Transverse colon (tissue), 4 donors: ENCODE measurements at regions not wholly inside any gene's neighbourhood (a gene's known extent, or its start where the extent isn't known, plus 50 kb on each side); places are given as distances from the start of the nearest gene placed in this dataset.

ENCODE experiments used
- DNase-seq: peaks from one replicate; pipeline ENCODE4 v3.0.0-alpha.2; 2019
- H3K27ac ChIP-seq, 4 donors: fragments of 200-600 bp; sonication (generic); 2 replicates each; pipeline ENCODE4 v1.5.1; 2016 to 2018; ENCODE audit warnings: inconsistent platforms in 4 of 4
- H3K27me3 ChIP-seq: fragments of 200-600 bp; sonication (generic); 2 replicates; pipeline ENCODE4 v1.5.1; 2017; ENCODE audit warnings: inconsistent platforms
- H3K36me3 ChIP-seq, 4 donors: fragments of 200-600 bp; sonication (generic); 2 replicates each; pipeline ENCODE4 v1.5.1; 2017 to 2019; ENCODE audit warnings: inconsistent platforms in 4 of 4
- H3K4me1 ChIP-seq, 4 donors: fragments of 200-600 bp; sonication (generic); 2 replicates each; pipeline ENCODE4 v1.5.1; 2017 to 2020; ENCODE audit warnings: inconsistent platforms in 4 of 4
- H3K4me3 ChIP-seq, 4 donors: fragments of 200-600 bp; sonication (generic); 1 replicate in 1 of 4; 2 replicates in 3 of 4; pipeline versions ENCODE4 v1.5.1 to v1.6.1; 2017 to 2019; ENCODE audit warnings: inconsistent platforms in 4 of 4
- H3K9me3 ChIP-seq, 2 donors: fragments of 200-600 bp; sonication (generic); 2 replicates each; pipeline ENCODE4 v1.5.1; 2017 to 2019; ENCODE audit warnings: inconsistent platforms in 2 of 2
- CTCF ChIP-seq, 5 experiments: fragments of 200-600 bp in 3 of 5; fragments of 450-650 bp in 2 of 5; sonication (generic) in 3 of 5; IDR thresholded peaks; 1 replicate in 2 of 5; 2 replicates in 3 of 5; pipeline ENCODE4 v1.5.1; 2016 to 2017; ENCODE audit warnings: antibody characterized with exemption in 5 of 5, inconsistent platforms in 3 of 5, mild to moderate bottlenecking in 2 of 5, moderate library complexity in 1 of 5
- EP300 ChIP-seq: sonication (generic); formaldehyde crosslinking; IDR thresholded peaks from one replicate; pipeline ENCODE4 v1.6.1; 2017; ENCODE audit warnings: antibody characterized with exemption, low read depth
- POLR2A ChIP-seq: fragments of 450-650 bp; IDR thresholded peaks from one replicate; pipeline ENCODE4 v1.6.1; 2016; ENCODE audit warnings: antibody characterized with exemption, mild to moderate bottlenecking, moderate library complexity
- POLR2AphosphoS5 ChIP-seq, 3 donors: sonication (generic); formaldehyde crosslinking; IDR thresholded peaks; one replicate each; pipeline ENCODE4 v1.6.1; 2016; ENCODE audit warnings: antibody characterized with exemption in 3 of 3
- WGBS, 2 donors: methylation state at CpG; one replicate each; pipeline ENCODE4 v1.1.5; 2018; ENCODE audit warnings: low coverage in 1 of 2; 5-methylcytosine and 5-hydroxymethylcytosine counted together
- in situ Hi-C, 4 donors: fragments of 200-750 bp; cut with MboI; loops; one replicate each; pipeline versions ENCODE4 v1.15.0 to v1.15.1; 2017; ENCODE audit warnings: low sequenced_read_pairs in 3 of 4, low pct_ligation_motif_present in 1 of 4, low pct_unique_long_range_greater_than_20kb in 1 of 4
- intact Hi-C: fragments of 100-400 bp; cut with DNase I; formaldehyde crosslinking; loops from one replicate; pipeline ENCODE4 v1.15.1; 2023; ENCODE audit warnings: low total_unique reads

- 66 to 67% methylated on average over 5 to 6 of the region's 6 CpGs for WGBS, 2 donors
- Histone ChIP-seq H3K9me3 (no peaks in the 10 kb centered on the region), H3K27ac (no peak overlapping the region), H3K36me3 (no peaks in the 10 kb centered on the region), H3K4me1 (no peaks in the 10 kb centered on the region), H3K4me3 (no peak overlapping the region), H3K27me3 (no peaks in the 10 kb centered on the region)
- intact Hi-C loops, result no loop called here
- in situ Hi-C loops, result no loop called here
- TF ChIP-seq POLR2A, result no peak
- TF ChIP-seq POLR2AphosphoS5 (IDR thresholded peaks at IDR 0.05), result no peak
- no peak for TF ChIP-seq CTCF (IDR thresholded peaks at IDR 0.05)
- TF ChIP-seq EP300, result no peak
- no peak for DNase-seq
Observed at GRCh38 chr11:128349650-128350299, 237.6 kb downstream of the ETS1 start.

GRCh38 chr11:128346804-128347203 is 240.6 kb downstream of the ETS1 start:
- peak in 1 of 3 donors; percentile 18 for TF ChIP-seq POLR2AphosphoS5 (IDR thresholded peaks at IDR 0.05)
- TF ChIP-seq CTCF (IDR thresholded peaks at IDR 0.05), result no peak
- no peak for TF ChIP-seq POLR2A
- no peak for TF ChIP-seq EP300
- in situ Hi-C loops, result no loop called here
- DNase-seq, result no peak

GRCh38 chr11:128345316-128345715 is 242.0 kb downstream of the ETS1 start:
- no peak for TF ChIP-seq POLR2AphosphoS5 (IDR thresholded peaks at IDR 0.05)
- no peak for TF ChIP-seq POLR2A
- TF ChIP-seq EP300, result no peak
- TF ChIP-seq CTCF (IDR thresholded peaks at IDR 0.05), result no peak
- 88% methylated on average over 3 of the region's 3 CpGs; no CpG with 5 or more reads in 1 of the 2 donors for WGBS, 2 donors
- intact Hi-C loops (no loop called here), in situ Hi-C loops (no loop called here)
- no peak for DNase-seq
- H3K27me3 ChIP-seq, result no peaks in the 10 kb centered on the region
- no peaks in the 10 kb centered on the region for H3K36me3 ChIP-seq
- H3K27ac ChIP-seq, result no peak overlapping the region
- no peaks in the 10 kb centered on the region for H3K9me3 ChIP-seq
- peaks cover 0 to 18% (median 12%) of the 10 kb centered on the region in 4 donors for H3K4me1 ChIP-seq
- H3K4me3 ChIP-seq, result no peak overlapping the region

More at GRCh38 chr11:128346804-128347203, 240.6 kb downstream of the ETS1 start:
- H3K27me3 ChIP-seq, result no peaks in the 10 kb centered on the region
- no peaks in the 10 kb centered on the region for H3K36me3 ChIP-seq
- intact Hi-C loops, result no loop called here
- no peak overlapping the region for H3K27ac ChIP-seq
- H3K9me3 ChIP-seq, result no peaks in the 10 kb centered on the region
- WGBS, 2 donors, result 30 to 41% methylated on average over 2 to 3 of the region's 3 CpGs
- no peak overlapping the region for H3K4me3 ChIP-seq
- peaks cover 0 to 13% (median 10%) of the 10 kb centered on the region in 4 donors for H3K4me1 ChIP-seq

GRCh38 chr11:128343870-128344269 is 243.5 kb downstream of the ETS1 start:
- Histone ChIP-seq H3K4me3 (no peak overlapping the region), H3K27ac (no peak overlapping the region), H3K4me1 (peaks cover 0 to 18% (median 12%) of the 10 kb centered on the region in 4 donors), H3K27me3 (no peaks in the 10 kb centered on the region), H3K36me3 (no peaks in the 10 kb centered on the region), H3K9me3 (no peaks in the 10 kb centered on the region)
- intact Hi-C loops (no loop called here), in situ Hi-C loops (no loop called here)
- WGBS, 2 donors, result 74 to 81% methylated on average over 4 of the region's 4 CpGs
- DNase-seq, result no peak
- no peak for TF ChIP-seq CTCF (IDR thresholded peaks at IDR 0.05)
- TF ChIP-seq EP300, result no peak
- no peak for TF ChIP-seq POLR2AphosphoS5 (IDR thresholded peaks at IDR 0.05)
- no peak for TF ChIP-seq POLR2A
